H9 (cell line): ENCODE measurements at regions not wholly inside any gene's neighbourhood (a gene's known extent, or its start where the extent isn't known, plus 50 kb on each side); places are given as distances from the start of the nearest gene placed in this dataset.

ENCODE experiments used
- DNase-seq: peaks from one replicate; pipeline ENCODE4 v3.0.0-alpha.2; 2017
- H2AFZ ChIP-seq: one replicate; pipeline ENCODE4 v1.6.1; 2013; ENCODE audit warnings: mild to moderate bottlenecking, low read length, control low read depth, moderate library complexity
- H2AK5ac ChIP-seq: 2 replicates; pipeline ENCODE4 v1.6.1; 2013; ENCODE audit warnings: low read length, control low read depth, mixed read lengths; ENCODE audit not compliant: insufficient read length
- H2BK120ac ChIP-seq: one replicate; pipeline ENCODE4 v1.6.1; 2013; ENCODE audit warnings: low read depth, mild to moderate bottlenecking, low read length, control low read depth, inconsistent platforms; ENCODE audit not compliant: poor library complexity, severe bottlenecking
- H2BK12ac ChIP-seq: 2 replicates; pipeline ENCODE4 v1.6.1; 2013; ENCODE audit warnings: low read length, control low read depth, mixed read lengths, low read depth; ENCODE audit not compliant: insufficient read length
- H2BK15ac ChIP-seq: 2 replicates; pipeline ENCODE4 v1.6.1; 2013; ENCODE audit warnings: low read depth, low read length, control low read depth
- H2BK20ac ChIP-seq: one replicate; pipeline ENCODE4 v1.6.1; 2013; ENCODE audit warnings: low read depth, mild to moderate bottlenecking, low read length, control low read depth, inconsistent platforms; ENCODE audit not compliant: poor library complexity, severe bottlenecking
- H2BK5ac ChIP-seq: 2 replicates; pipeline ENCODE4 v1.6.1; 2013; ENCODE audit warnings: low read length, control low read depth, mixed read lengths; ENCODE audit not compliant: insufficient read length
- H3K14ac ChIP-seq: 2 replicates; pipeline ENCODE4 v1.6.1; 2013; ENCODE audit warnings: low read length, control low read depth; ENCODE audit not compliant: insufficient read depth
- H3K18ac ChIP-seq: 2 replicates; pipeline ENCODE4 v1.6.1; 2013; ENCODE audit warnings: low read depth, mild to moderate bottlenecking, mixed read lengths, low read length, control low read depth; ENCODE audit not compliant: insufficient read length
- H3K23ac ChIP-seq: 2 replicates; pipeline ENCODE4 v1.6.1; 2013; ENCODE audit warnings: low read length, control low read depth, mixed read lengths, low read depth; ENCODE audit not compliant: insufficient read length
- H3K23me2 ChIP-seq: 2 replicates; pipeline ENCODE4 v1.6.1; 2013; ENCODE audit warnings: low read depth, mild to moderate bottlenecking, mixed read lengths, low read length, control low read depth; ENCODE audit not compliant: insufficient read length, poor library complexity, severe bottlenecking
- H3K27ac ChIP-seq: 2 replicates; pipeline ENCODE4 v1.5.1; 2013; ENCODE audit warnings: low read length, control low read depth, mixed read lengths, low read depth; ENCODE audit not compliant: insufficient read length
- H3K27me3 ChIP-seq: 2 replicates; pipeline ENCODE4 v1.6.1; 2013; ENCODE audit warnings: low read length, control low read depth, inconsistent platforms; ENCODE audit not compliant: insufficient read depth
- H3K4ac ChIP-seq: 2 replicates; pipeline ENCODE4 v1.6.1; 2013; ENCODE audit warnings: low read depth, mild to moderate bottlenecking, control low read depth, inconsistent platforms, low read length, moderate library complexity
- H3K4me1 ChIP-seq: 2 replicates; pipeline ENCODE4 v1.6.1; 2013; ENCODE audit warnings: low read length, control low read depth, inconsistent platforms; ENCODE audit not compliant: insufficient read depth
- H3K4me2 ChIP-seq: 2 replicates; pipeline ENCODE4 v1.6.1; 2013; ENCODE audit warnings: low read length, control low read depth, mixed read lengths; ENCODE audit not compliant: insufficient read length, insufficient read depth
- H3K56ac ChIP-seq: 2 replicates; pipeline ENCODE4 v1.6.1; 2013; ENCODE audit warnings: low read depth, mild to moderate bottlenecking, mixed read lengths, low read length, control low read depth; ENCODE audit not compliant: insufficient read length
- H3K79me1 ChIP-seq: 2 replicates; pipeline ENCODE4 v1.6.1; 2013; ENCODE audit warnings: low read depth, mild to moderate bottlenecking, moderate library complexity, low read length, control low read depth, inconsistent platforms; ENCODE audit not compliant: insufficient read depth, poor library complexity, severe bottlenecking
- H3K79me2 ChIP-seq: 2 replicates; pipeline ENCODE4 v1.6.1; 2013; ENCODE audit warnings: low read length, control low read depth, inconsistent platforms; ENCODE audit not compliant: insufficient read depth
- H3K9ac ChIP-seq: 2 replicates; pipeline ENCODE4 v1.6.1; 2013; ENCODE audit warnings: low read length, control low read depth, mixed read lengths; ENCODE audit not compliant: insufficient read length; ENCODE audit errors: extremely low read depth
- H3K9me3 ChIP-seq: one replicate; pipeline ENCODE4 v1.6.1; 2013; ENCODE audit warnings: low read depth, low read length, inconsistent platforms; ENCODE audit not compliant: control insufficient read depth
- H3T11ph ChIP-seq: one replicate; pipeline ENCODE4 v1.6.1; 2013; ENCODE audit warnings: mild to moderate bottlenecking, low read length, control low read depth, inconsistent platforms
- H4K20me1 ChIP-seq: one replicate; pipeline ENCODE4 v1.6.1; 2013; ENCODE audit not compliant: control insufficient read depth, insufficient read length, insufficient read depth
- H4K5ac ChIP-seq: 2 replicates; pipeline ENCODE4 v1.6.1; 2013; ENCODE audit warnings: low read depth, mild to moderate bottlenecking, mixed read lengths, low read length, control low read depth; ENCODE audit not compliant: insufficient read length
- H4K8ac ChIP-seq: replicated peaks from 2 replicates; pipeline ENCODE4 v1.6.1; 2013; ENCODE audit warnings: low read length, control low read depth, mixed read lengths, low read depth; ENCODE audit not compliant: insufficient read length
- H4K91ac ChIP-seq: 2 replicates; pipeline ENCODE4 v1.6.1; 2013; ENCODE audit warnings: low read depth, mild to moderate bottlenecking, moderate library complexity, mixed read lengths, low read length, control low read depth; ENCODE audit not compliant: insufficient read length
- H3K27ac Mint-ChIP-seq, 3 experiments: 2 replicates in 2 of 3; 3 replicates in 1 of 3; pipeline ENCODE4 v1.8.0; 2020 to 2021; ENCODE audit warnings: mixed read lengths in 3 of 3, mild to moderate bottlenecking in 1 of 3, moderate library complexity in 1 of 3
- H3K27me3 Mint-ChIP-seq: 2 replicates; pipeline ENCODE4 v1.8.0; 2021; ENCODE audit warnings: low read depth, mild to moderate bottlenecking, moderate library complexity, mixed read lengths
- H3K36me3 Mint-ChIP-seq, 3 experiments: 2 replicates in 2 of 3; 3 replicates in 1 of 3; pipeline ENCODE4 v1.8.0; 2020 to 2021; ENCODE audit warnings: low read depth in 3 of 3, mixed read lengths in 3 of 3; ENCODE audit not compliant: insufficient read depth in 1 of 3
- H3K4me1 Mint-ChIP-seq, 2 experiments: 2 replicates each; pipeline ENCODE4 v1.8.0; 2020; ENCODE audit warnings: mixed read lengths in 2 of 2
- H3K4me3 Mint-ChIP-seq, 2 experiments: 2 replicates in 1 of 2; 3 replicates in 1 of 2; pipeline ENCODE4 v1.8.0; 2020 to 2021; ENCODE audit warnings: mild to moderate bottlenecking in 2 of 2, mixed read lengths in 2 of 2, moderate library complexity in 1 of 2
- H3K9me3 Mint-ChIP-seq, 2 experiments: 2 replicates in 1 of 2; 3 replicates in 1 of 2; pipeline ENCODE4 v1.8.0; 2020; ENCODE audit warnings: mild to moderate bottlenecking in 2 of 2, mixed read lengths in 2 of 2, moderate library complexity in 1 of 2
- CTCF ChIP-seq: fragments of 200-600 bp; sonication (generic); conservative IDR thresholded peaks from 3 replicates; pipeline ENCODE4 v1.8.0; 2021; ENCODE audit warnings: antibody characterized with exemption, mild to moderate bottlenecking
- WGBS: extraction: QIAGEN DNeasy Blood & Tissue Kit; methylation state at CpG from one replicate; pipeline ENCODE4 v1.1.7; 2013; ENCODE audit warnings: missing lambda C conversion rate, low lambda C conversion rate, mixed read lengths; ENCODE audit not compliant: insufficient read length; ENCODE audit errors: extremely low coverage; 5-methylcytosine and 5-hydroxymethylcytosine counted together

GRCh38 chr11:92163879-92164278 lies 60.7 kb upstream of the FAT3 start:
- H3K9me3 Mint-ChIP-seq: peaks cover 5 to 8% of the 10 kb centered on the region in 2 experiments
- no peak for TF ChIP-seq CTCF
- no CpG with 5 or more reads among the region's 1 CpG for WGBS

More at GRCh38 chr11:92163879-92164278, 60.7 kb upstream of the FAT3 start:
- Histone ChIP-seq H4K20me1 (no peaks in the 10 kb centered on the region), H2AFZ (no peak overlapping the region), H3K79me1 (no peaks in the 10 kb centered on the region), H2BK120ac (no peak overlapping the region), H3K79me2 (no peaks in the 10 kb centered on the region), H2BK15ac (no peak overlapping the region), H3K4me1 (no peaks in the 10 kb centered on the region), H4K5ac (no peak overlapping the region), H3K4me2 (no peak overlapping the region), H3K23me2 (no peaks in the 10 kb centered on the region), H3K56ac (no peak overlapping the region), H4K8ac (no peak overlapping the region), H3K27ac (no peak overlapping the region), H3K4ac (no peak overlapping the region), H2BK5ac (no peak overlapping the region), H4K91ac (no peak overlapping the region), H3T11ph (no peak overlapping the region), H3K9ac (no peak overlapping the region), H2AK5ac (no peak overlapping the region), H3K9me3 (peaks cover 2% of the 10 kb centered on the region), H3K27me3 (no peaks in the 10 kb centered on the region), H3K14ac (no peak overlapping the region), H2BK20ac (no peak overlapping the region), H2BK12ac (no peak overlapping the region), H3K18ac (no peak overlapping the region), H3K23ac (no peak overlapping the region)
- peaks cover 1 to 6% (median 2%) of the 10 kb centered on the region in 3 experiments; a peak in 5 of 7 replicates for H3K36me3 Mint-ChIP-seq
- no peak overlapping the region for H3K27ac Mint-ChIP-seq
- no peak for DNase-seq
- peaks cover 0 to 3% of the 10 kb centered on the region in 2 experiments; a peak in 1 of 4 replicates for H3K4me1 Mint-ChIP-seq
- no peak overlapping the region for H3K4me3 Mint-ChIP-seq
- no peaks in the 10 kb centered on the region for H3K27me3 Mint-ChIP-seq
